Fibroblast of skin of left biceps (primary cell): ENCODE measurements at regions not wholly inside any gene's neighbourhood (a gene's known extent, or its start where the extent isn't known, plus 50 kb on each side); places are given as distances from the start of the nearest gene placed in this dataset.

Experiments
- DNase-seq, 2 experiments: peaks; one replicate each; pipeline ENCODE4 v3.0.0-alpha.2; 2013; ENCODE audit warnings: low read depth in 2 of 2

GRCh38 chr20:23253524-23253923, 97.1 kb upstream of the NXT1 start:
- DNase-seq: no peak

- no peak for DNase-seq
These were observed 98.8 kb upstream of the NXT1 start for GRCh38 chr20:23251779-23252178.

DNA sequence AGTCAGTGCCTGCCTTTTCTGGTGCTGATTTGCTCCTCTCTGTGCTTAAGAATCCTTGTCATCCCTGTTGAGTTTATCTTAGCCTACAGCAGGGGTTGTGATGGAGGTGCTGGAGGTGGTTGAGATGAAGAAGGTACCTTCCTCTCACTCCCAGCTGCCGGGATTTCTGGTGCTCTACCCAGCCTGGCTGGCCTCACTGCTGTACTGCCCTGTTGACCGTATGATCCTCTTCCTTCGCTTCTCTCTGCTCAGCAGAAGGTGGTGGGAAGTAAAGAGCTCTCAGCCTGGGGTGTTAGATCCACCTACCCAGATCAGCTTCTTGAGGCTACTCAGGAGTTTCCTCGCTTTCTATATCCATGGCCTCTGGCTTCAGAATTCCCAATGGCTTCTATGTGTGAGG, 101.0 kb upstream of the NXT1 start:
- no peak for DNase-seq

GRCh38 chr20:23248461-23248882, 102.1 kb upstream of the NXT1 start:
- DNase-seq: no peak

DNA sequence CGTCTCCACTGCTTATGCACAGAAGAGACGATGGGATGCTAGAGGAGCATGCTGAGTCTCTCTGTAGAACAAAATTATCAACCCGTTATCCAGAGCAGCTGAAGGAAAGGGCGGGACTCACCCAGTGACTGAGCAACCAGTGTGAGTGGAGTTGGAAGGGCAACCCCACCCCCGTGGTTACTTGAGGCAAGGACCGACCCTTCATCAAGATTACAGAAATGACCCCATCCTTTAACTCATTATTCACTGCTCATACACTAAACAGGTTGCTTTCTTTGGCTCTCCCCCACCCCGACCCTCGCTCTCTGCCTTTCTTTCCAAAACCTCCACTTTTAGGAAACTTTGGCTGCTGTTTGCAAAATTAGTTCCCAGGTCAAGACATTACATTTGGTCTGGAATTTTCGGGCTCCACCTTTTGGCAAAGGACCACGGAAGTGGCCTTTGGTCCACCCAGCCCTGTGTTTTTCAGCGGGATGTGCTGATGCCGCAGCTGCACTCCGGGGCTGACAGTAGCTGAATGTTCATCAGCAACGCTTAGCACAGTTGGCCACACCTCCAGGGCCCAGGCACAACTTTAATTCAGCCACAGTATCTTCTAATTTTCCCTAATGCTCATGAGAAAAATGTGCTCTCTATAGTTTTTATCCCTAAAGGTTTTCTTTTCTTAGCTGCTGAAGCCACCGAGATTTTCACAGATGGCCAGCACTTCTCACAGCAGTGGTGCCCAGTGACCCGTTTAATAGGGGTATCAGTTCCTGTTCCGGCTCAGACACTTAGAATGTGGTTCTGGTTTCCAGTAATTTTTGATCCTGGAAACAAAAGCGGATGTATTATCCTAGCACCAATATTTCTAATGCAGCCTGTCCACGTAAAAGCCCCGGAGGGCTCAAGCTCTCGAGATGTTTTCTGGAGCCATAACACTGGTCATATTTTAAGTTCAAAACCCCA, 103.6 kb upstream of the NXT1 start:
- no peak for DNase-seq

- DNase-seq: no peak
These were observed 104.9 kb upstream of the NXT1 start for GRCh38 chr20:23245553-23246181.

DNA sequence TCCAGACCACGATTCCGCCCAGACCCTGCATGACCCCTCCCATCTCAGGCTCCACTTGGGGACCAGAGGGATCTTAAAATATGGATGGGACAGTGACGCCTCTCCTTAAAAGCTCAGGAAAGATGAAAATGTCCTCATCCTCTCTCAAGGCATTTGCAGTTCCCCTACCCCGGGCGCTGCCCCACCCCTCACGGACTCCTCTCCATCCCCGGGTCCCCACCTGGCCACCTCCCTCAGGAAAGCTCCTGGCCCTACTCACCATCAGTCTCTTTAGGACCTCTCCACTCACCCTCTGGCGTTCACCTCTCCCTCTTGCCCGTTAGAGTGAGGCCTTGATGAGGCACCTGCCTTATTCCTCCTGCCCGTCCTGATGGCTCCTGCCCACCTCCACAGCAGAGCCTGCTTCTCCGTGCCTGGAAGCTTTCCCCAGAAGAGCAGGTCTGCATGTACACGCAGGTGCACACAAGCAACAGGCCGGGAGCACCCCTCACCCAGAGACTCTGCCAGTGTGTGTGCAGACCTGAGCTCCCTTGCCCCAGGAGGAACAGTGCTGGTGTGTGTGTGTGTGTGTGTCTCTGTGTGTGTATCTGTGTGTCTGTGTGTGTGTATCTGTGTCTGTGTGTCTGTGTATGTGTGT, 105.6 kb upstream of the NXT1 start:
- no peak for DNase-seq

GRCh38 chr20:23244156-23244915, 106.3 kb upstream of the NXT1 start:
- no peak for DNase-seq

DNA sequence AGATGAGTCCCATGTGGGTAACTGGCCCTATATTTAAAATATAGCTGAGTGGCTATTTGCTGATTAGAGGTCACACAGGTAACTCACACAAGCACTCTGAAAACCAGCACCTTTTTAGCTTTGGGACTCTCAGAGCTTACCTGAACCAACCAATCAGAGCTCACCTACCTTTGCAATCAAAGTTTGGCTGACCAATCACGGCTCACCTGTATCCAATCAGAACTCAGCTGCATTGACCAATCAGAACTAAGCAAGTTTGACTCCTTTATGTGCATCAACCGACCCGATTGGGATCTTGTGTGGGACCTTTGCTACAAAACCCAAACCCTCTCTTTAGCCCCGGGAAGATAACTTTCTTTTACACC, 106.8 kb upstream of the NXT1 start:
- no peak for DNase-seq

- DNase-seq: no peak
These were observed 107.9 kb upstream of the NXT1 start for GRCh38 chr20:23242556-23243180.

- DNase-seq: no peak
These were observed 108.5 kb upstream of the NXT1 start for GRCh38 chr20:23242104-23242503.

DNA sequence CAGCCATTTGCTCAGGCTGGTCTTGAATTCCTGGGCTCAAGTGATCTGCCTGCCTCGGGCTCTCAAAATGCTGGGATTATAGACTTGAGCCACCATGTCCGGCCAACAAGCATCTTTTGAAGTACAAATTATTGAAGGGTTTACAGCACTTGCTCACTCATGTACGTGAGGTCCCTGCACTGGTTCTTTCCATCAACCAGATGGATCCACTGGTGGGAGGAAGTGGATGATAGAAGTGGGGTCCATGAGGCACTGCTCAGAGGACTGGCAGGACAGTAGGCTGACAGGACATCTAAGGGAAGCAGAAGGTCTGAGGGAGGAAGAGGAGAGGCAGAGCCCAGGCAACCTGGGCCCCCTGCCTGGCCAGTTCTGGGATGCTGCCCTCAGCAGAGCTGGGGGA, 109.2 kb upstream of the NXT1 start:
- no peak for DNase-seq

- no peak for DNase-seq
These were observed 110.1 kb upstream of the NXT1 start for GRCh38 chr20:23240519-23240918.

- no peak for DNase-seq
These were observed 113.4 kb upstream of the NXT1 start for GRCh38 chr20:23237201-23237600.

DNA sequence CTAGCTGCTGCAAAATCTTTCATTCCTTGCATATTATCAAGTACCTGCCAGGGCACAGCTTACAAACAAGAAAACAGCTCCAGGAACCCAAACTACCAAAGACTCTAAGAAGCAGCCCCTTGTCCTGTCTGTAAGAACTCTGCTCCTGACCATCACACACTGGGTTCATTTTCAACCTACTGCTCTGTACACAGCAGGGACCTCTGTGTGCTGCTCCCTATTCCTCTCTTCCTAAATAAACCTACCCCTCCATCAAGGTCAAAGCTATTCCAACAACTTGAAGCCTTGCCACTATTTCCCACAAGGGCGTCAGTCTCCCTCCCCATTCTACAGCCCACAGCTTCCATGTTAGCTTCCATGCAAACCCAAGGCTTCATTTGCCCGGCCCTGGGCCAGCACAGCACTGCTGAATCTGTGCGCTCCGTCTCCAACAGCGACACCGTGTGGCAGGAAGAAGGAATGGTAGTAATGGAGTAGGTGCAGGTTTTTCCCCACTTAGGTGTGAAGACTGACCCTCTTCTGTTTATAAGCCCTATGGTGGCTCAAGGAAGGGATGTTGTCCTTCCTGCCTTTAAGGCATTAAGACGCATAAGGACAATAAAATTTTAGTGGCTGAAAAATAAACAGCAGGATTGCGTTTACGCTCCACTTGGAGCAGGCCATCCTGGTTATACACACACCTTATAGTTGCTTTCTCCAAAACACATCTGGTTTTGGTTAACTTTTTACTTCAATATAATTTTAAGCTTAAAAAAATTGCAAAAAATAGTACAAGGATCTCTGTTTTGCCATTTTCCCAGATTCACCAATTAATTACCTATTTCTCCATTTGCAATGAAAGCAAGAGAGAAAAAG, 115.2 kb upstream of the NXT1 start:
- peak in 1 of 2 experiments; percentile 13 for DNase-seq

DNA sequence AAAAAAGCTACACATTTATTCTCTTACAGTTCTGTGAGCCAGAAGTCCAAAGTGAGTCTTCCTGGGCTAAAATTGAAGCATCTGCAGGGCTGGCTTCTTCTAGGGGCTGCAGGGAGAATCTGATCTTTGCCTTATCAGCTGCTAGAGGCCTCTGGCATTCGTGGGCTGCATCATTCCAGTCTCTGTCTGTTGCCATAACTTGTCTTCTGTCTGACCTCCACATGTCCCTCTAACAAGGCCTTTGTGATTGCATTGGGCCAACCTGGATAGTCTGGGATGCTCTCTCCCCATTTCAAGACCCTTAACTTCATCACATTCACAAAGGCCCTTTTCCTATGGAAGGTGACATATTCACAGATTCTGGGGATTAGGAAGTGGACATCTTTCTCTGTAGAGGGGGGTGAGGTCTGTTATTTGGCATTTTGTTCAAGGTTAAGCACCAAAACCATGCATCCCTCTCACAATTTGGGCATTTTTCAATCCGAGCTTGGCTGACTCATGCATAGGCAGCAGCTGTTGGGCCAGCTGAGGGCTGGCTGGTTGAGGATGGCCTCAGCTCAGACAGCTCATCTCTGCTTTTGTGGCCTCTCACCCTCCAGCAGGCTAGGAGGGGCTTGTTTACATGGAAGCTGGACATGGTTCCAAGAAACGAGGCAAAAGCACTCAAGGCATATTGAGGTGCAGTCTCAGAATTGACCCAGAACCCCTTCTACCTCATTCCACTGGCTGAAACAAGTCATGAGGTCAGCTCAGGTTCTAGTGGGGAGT, 116.1 kb upstream of the NXT1 start:
- no peak for DNase-seq

DNA sequence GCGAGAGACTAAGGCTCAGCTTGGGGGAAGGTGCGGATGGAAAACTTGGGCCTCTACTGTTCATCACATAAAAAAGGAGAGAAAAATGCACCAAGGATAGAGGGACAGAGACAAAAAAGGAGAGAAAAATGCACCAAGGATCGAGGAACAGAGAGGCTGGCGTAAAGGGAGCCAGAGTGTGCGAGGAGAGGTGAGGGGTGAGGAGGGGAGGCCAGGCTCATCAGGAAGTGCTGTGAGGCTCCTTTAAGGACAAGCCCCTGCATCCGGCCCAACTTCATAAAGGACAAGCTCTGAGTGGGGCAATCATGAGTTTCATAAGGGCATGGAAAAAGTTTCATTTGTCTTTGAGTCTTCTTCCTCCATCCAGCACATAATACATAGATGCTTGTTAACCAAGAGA, 117.2 kb upstream of the NXT1 start:
- DNase-seq: no peak

- no peak for DNase-seq
These were observed 117.8 kb upstream of the NXT1 start for GRCh38 chr20:23232679-23233308.

GRCh38 chr20:23232219-23232581, 118.4 kb upstream of the NXT1 start:
- DNase-seq: no peak
